PC-3 (cell line): ENCODE measurements at regions not wholly inside any gene's neighbourhood (a gene's known extent, or its start where the extent isn't known, plus 50 kb on each side); places are given as distances from the start of the nearest gene placed in this dataset.

ENCODE experiments used
- ATAC-seq: fragments of 200-7000 bp; cut with Tn5 transposase; 2 replicates; pipeline ENCODE4 v1.9.1; 2020; ENCODE audit warnings: mild to moderate bottlenecking, moderate library complexity
- BruUV-seq: library from RNA; stranded (reverse); fragments of 400-500 nt; replicated peaks from 2 replicates; lab custom pipeline; 2021; lab: Mats Ljungman, UMichigan
- CTCF ChIA-PET: fragments of 300-600 bp; sonication (Branson Sonifier 250); formaldehyde crosslinking; loops from one replicate; lab custom pipeline; 2022; ENCODE audit warnings: antibody characterized with exemption; lab: Charles Lee
- POLR2A ChIA-PET: fragments of 300-600 bp; sonication (Branson Sonifier 250); formaldehyde crosslinking; loops from one replicate; lab custom pipeline; 2022; ENCODE audit warnings: antibody characterized with exemption; ENCODE audit not compliant: unreplicated experiment; lab: Charles Lee
- DNase-seq: peaks from one replicate; pipeline ENCODE4 v3.0.0-alpha.2; 2015
- H2AFZ ChIP-seq: fragments of 300-600 bp; sonication (generic); 2 replicates; pipeline ENCODE4 v1.6.0; 2016; ENCODE audit warnings: antibody characterized with exemption, low read length
- H3F3A ChIP-seq: fragments of 300-600 bp; sonication (generic); one replicate; pipeline ENCODE4 v1.6.0; 2017; ENCODE audit warnings: antibody characterized with exemption, low read length, control low read depth, mild to moderate bottlenecking; ENCODE audit not compliant: unreplicated experiment
- H3K27ac ChIP-seq: fragments of 300-600 bp; sonication (generic); 2 replicates; pipeline ENCODE4 v1.5.1; 2016; ENCODE audit warnings: mild to moderate bottlenecking, low read length
- H3K27me3 ChIP-seq: fragments of 300-600 bp; sonication (generic); 2 replicates; pipeline ENCODE4 v1.6.1; 2016; ENCODE audit warnings: low read length, mixed read lengths
- H3K36me3 ChIP-seq: fragments of 300-600 bp; sonication (generic); 2 replicates; pipeline ENCODE4 v1.6.1; 2016; ENCODE audit warnings: low read depth, mixed run types, low read length, mixed read lengths
- H3K4me1 ChIP-seq: fragments of 300-600 bp; sonication (generic); 2 replicates; pipeline ENCODE4 v1.5.1; 2016; ENCODE audit warnings: low read length; ENCODE audit not compliant: insufficient read depth
- H3K4me2 ChIP-seq: fragments of 300-600 bp; sonication (generic); 2 replicates; pipeline ENCODE4 v1.6.0; 2016; ENCODE audit warnings: low read length
- H3K4me3 ChIP-seq: fragments of 300-600 bp; sonication (generic); 2 replicates; pipeline ENCODE4 v1.5.1; 2016; ENCODE audit warnings: mild to moderate bottlenecking, low read length, mixed read lengths
- H3K79me2 ChIP-seq: fragments of 300-600 bp; sonication (generic); 2 replicates; pipeline ENCODE4 v1.6.1; 2017; ENCODE audit warnings: low read length, mixed read lengths
- H3K9ac ChIP-seq: fragments of 300-600 bp; sonication (generic); 2 replicates; pipeline ENCODE4 v1.6.0; 2016; ENCODE audit warnings: mild to moderate bottlenecking, low read length
- H3K9me2 ChIP-seq: fragments of 300-600 bp; sonication (generic); replicated peaks from 2 replicates; pipeline ENCODE4 v1.6.1; 2016; ENCODE audit warnings: mixed run types, low read length, mixed read lengths
- H3K9me3 ChIP-seq: fragments of 300-600 bp; sonication (generic); 2 replicates; pipeline ENCODE4 v1.6.1; 2016; ENCODE audit warnings: low read length, mixed read lengths
- H4K20me1 ChIP-seq: fragments of 300-600 bp; sonication (generic); 2 replicates; pipeline ENCODE4 v1.6.1; 2016; ENCODE audit warnings: low read length, mixed read lengths
- EZH2 ChIP-seq: fragments of 300-600 bp; sonication (generic); IDR thresholded peaks from one replicate; pipeline ENCODE4 v1.6.1; 2017; ENCODE audit warnings: antibody characterized with exemption, mild to moderate bottlenecking, low read length; ENCODE audit not compliant: unreplicated experiment
- EZH2phosphoT487 ChIP-seq: fragments of 300-600 bp; sonication (generic); IDR thresholded peaks from 2 replicates; pipeline ENCODE4 v1.6.1; 2018; ENCODE audit warnings: mild to moderate bottlenecking, antibody characterized with exemption, low read length, borderline replicate concordance
- intact Hi-C: fragments of 100-400 bp; cut with micrococcal nuclease; formaldehyde crosslinking; loops from 2 replicates; pipeline ENCODE4 v1.9.0; 2023
- TF ChIP-seq, protein P1 (sequence below): fragments of 300-600 bp; sonication (generic); conservative IDR thresholded peaks from 2 replicates; pipeline ENCODE4 v1.5.1; 2017; ENCODE audit warnings: antibody characterized with exemption, low read depth, mild to moderate bottlenecking, low read length

DNA sequence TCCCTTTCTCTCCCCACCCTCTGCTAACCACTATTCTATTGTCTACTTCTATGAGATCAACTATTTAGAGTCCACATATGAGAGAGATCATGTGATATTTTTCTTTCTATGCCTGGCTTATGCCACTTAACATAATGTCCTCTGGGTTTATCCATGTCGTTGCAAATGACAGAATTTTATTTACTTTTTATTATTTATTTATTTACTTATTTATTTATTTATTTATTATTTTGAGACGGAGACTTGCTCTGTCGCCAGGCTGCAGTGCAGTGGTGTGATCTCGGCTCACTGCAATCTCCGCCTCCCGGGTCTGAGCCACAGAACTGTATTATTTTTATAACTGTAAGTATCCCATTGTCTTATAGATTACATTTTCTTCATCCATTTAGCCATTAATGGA, 443.4 kb upstream of the CDH19 start:
- Histone ChIP-seq H3K27ac (no peak overlapping the region), H4K20me1 (no peaks in the 10 kb centered on the region), H3K9me3 (no peaks in the 10 kb centered on the region), H3K4me2 (no peak overlapping the region), H3K79me2 (no peaks in the 10 kb centered on the region), H3F3A (no peaks in the 10 kb centered on the region), H3K27me3 (no peaks in the 10 kb centered on the region), H3K4me1 (no peaks in the 10 kb centered on the region), H3K36me3 (no peaks in the 10 kb centered on the region), H3K9me2 (no peaks in the 10 kb centered on the region), H3K4me3 (no peak overlapping the region), H3K9ac (no peak overlapping the region), H2AFZ (no peak overlapping the region)
- no peak for DNase-seq
- TF ChIP-seq EZH2 = no peak
- no peak for TF ChIP-seq EZH2phosphoT487
- TF ChIP-seq, protein P1, sequence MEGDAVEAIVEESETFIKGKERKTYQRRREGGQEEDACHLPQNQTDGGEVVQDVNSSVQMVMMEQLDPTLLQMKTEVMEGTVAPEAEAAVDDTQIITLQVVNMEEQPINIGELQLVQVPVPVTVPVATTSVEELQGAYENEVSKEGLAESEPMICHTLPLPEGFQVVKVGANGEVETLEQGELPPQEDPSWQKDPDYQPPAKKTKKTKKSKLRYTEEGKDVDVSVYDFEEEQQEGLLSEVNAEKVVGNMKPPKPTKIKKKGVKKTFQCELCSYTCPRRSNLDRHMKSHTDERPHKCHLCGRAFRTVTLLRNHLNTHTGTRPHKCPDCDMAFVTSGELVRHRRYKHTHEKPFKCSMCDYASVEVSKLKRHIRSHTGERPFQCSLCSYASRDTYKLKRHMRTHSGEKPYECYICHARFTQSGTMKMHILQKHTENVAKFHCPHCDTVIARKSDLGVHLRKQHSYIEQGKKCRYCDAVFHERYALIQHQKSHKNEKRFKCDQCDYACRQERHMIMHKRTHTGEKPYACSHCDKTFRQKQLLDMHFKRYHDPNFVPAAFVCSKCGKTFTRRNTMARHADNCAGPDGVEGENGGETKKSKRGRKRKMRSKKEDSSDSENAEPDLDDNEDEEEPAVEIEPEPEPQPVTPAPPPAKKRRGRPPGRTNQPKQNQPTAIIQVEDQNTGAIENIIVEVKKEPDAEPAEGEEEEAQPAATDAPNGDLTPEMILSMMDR = no peak
- no TSS peak for BruUV-seq
- intact Hi-C loops = no loop called here
- CTCF ChIA-PET = no interaction called here
- POLR2A ChIA-PET = no interaction called here
- no peak for ATAC-seq

DNA sequence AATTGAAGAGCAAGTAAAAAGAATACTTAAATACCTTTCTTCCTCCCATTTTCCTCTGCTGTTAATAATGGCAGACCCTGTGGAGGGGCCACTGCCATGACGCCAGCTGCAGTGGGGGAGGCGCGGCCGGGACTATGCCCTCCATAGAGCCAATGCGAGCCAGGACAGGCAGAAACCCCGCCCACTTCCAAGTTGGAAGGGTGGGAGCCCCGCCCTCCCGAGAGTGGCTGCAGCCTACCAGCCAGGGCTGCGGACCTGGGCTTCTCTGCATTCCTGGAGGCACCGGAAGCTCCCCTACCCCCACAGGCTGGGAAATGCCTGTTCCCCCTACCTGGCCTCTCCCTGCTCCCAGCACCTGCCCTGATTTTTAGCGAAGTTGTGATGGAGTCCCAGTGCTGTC, 439.4 kb upstream of the CDH19 start:
- TF ChIP-seq EZH2phosphoT487 (no peak), EZH2 (no peak)
- TF ChIP-seq, protein P1 = no peak
- Histone ChIP-seq H3K9me2 (no peaks in the 10 kb centered on the region), H3K9ac (no peak overlapping the region), H3K4me1 (no peaks in the 10 kb centered on the region), H3F3A (no peaks in the 10 kb centered on the region), H3K36me3 (no peaks in the 10 kb centered on the region), H3K79me2 (no peaks in the 10 kb centered on the region), H3K27me3 (no peaks in the 10 kb centered on the region), H3K9me3 (no peaks in the 10 kb centered on the region), H4K20me1 (no peaks in the 10 kb centered on the region), H3K4me3 (no peak overlapping the region), H3K27ac (no peak overlapping the region), H3K4me2 (no peak overlapping the region), H2AFZ (no peak overlapping the region)
- ATAC-seq (no peak), DNase-seq (no peak)
- BruUV-seq = no TSS peak
- CTCF ChIA-PET = no interaction called here
- intact Hi-C loops = no loop called here
- POLR2A ChIA-PET = no interaction called here

DNA sequence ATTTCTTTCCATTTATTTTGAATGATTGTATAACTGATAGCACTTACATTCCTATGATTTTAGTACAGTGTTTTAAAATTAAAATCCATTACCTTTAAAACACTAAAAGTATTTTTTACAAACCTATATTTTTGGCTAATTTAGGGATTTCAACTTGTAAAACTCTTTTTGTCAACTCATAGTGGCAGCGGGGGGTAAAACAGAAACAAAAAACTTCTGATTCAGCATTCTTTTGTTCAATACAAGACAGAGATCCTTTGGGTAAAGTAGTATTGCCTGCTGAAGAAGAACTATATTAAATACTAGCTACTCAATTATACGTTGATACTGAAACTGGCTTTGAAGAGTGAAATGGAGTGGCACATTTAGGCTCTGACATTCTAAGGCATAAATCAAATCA, 437.4 kb upstream of the CDH19 start:
- CTCF ChIA-PET = no interaction called here
- H3K27ac ChIP-seq = no peak overlapping the region
- TF ChIP-seq EZH2 = no peak
- TF ChIP-seq, protein P1 = no peak
- TF ChIP-seq EZH2phosphoT487 = no peak
- no peak overlapping the region for H3K9ac ChIP-seq
- H3K4me3 ChIP-seq = no peak overlapping the region
- DNase-seq (no peak), ATAC-seq (no peak)
- no peaks in the 10 kb centered on the region for H3K9me3 ChIP-seq
- intact Hi-C loops = no loop called here
- H3K4me2 ChIP-seq = no peak overlapping the region
- H3F3A ChIP-seq = no peaks in the 10 kb centered on the region
- no TSS peak for BruUV-seq
- no peaks in the 10 kb centered on the region for H3K9me2 ChIP-seq
- no peak overlapping the region for H2AFZ ChIP-seq
- H3K79me2 ChIP-seq = no peaks in the 10 kb centered on the region
- no peaks in the 10 kb centered on the region for H4K20me1 ChIP-seq
- no peaks in the 10 kb centered on the region for H3K4me1 ChIP-seq
- POLR2A ChIA-PET = no interaction called here
- no peaks in the 10 kb centered on the region for H3K36me3 ChIP-seq
- no peaks in the 10 kb centered on the region for H3K27me3 ChIP-seq
